Endothelial cell of umbilical vein (primary cell): ENCODE measurements at regions not wholly inside any gene's neighbourhood (a gene's known extent, or its start where the extent isn't known, plus 50 kb on each side); places are given as distances from the start of the nearest gene placed in this dataset.

Experiments used
- BruUV-seq: library from RNA; stranded (reverse); fragments of 400-500 nt; replicated peaks from 2 replicates; lab custom pipeline; 2021; lab: Mats Ljungman, UMichigan
- CTCF ChIA-PET: fragments of 300-600, 350-600 bp; sonication (Branson Sonifier 250); formaldehyde crosslinking; loops from one replicate; lab custom pipeline; 2021; ENCODE audit warnings: antibody characterized with exemption, inconsistent platforms; lab: Charles Lee
- POLR2A ChIA-PET: fragments of 300-600, 350-600 bp; sonication (Branson Sonifier 250); formaldehyde crosslinking; loops from one replicate; lab custom pipeline; 2021; ENCODE audit warnings: antibody characterized with exemption, inconsistent platforms; lab: Charles Lee
- DNase-seq: peaks from one replicate; pipeline ENCODE4 v3.0.0-alpha.2; 2011; ENCODE audit warnings: low read depth, low spot score
- FAIRE-seq: peaks from 2 replicates; lab custom pipeline; 2011; peaks lifted over from hg19 to GRCh38; lab: Jason Lieb, UNC
- H2AFZ ChIP-seq: 2 replicates; pipeline ENCODE4 v1.6.0; 2012; ENCODE audit warnings: low read depth, low read length, control low read depth, inconsistent platforms
- H3K27ac ChIP-seq: 2 replicates; pipeline ENCODE4 v1.5.1; 2011; ENCODE audit warnings: low read depth, mild to moderate bottlenecking, control low read depth, low read length, moderate library complexity; ENCODE audit not compliant: insufficient read depth
- H3K27me3 ChIP-seq, 2 experiments: 2 replicates each; pipeline versions ENCODE4 v1.6.0 to v1.6.1; 2011; ENCODE audit warnings: low read length in 2 of 2, mixed read lengths in 1 of 2; ENCODE audit not compliant: control insufficient read depth in 2 of 2, insufficient read depth in 2 of 2
- H3K36me3 ChIP-seq, 2 experiments: 2 replicates in 1 of 2; 3 replicates in 1 of 2; pipeline ENCODE4 v1.5.1; 2011; ENCODE audit warnings: low read length in 2 of 2, mild to moderate bottlenecking in 1 of 2, moderate library complexity in 1 of 2; ENCODE audit not compliant: control insufficient read depth in 2 of 2, insufficient read depth in 2 of 2; ENCODE audit errors: extremely low read depth in 1 of 2
- H3K4me1 ChIP-seq: 3 replicates; pipeline ENCODE4 v1.5.1; 2011; ENCODE audit warnings: mild to moderate bottlenecking, low read length; ENCODE audit not compliant: control insufficient read depth, insufficient read depth; ENCODE audit errors: extremely low read depth
- H3K4me2 ChIP-seq: 2 replicates; pipeline ENCODE4 v1.6.1; 2011; ENCODE audit warnings: low read length, control low read depth, mixed read lengths; ENCODE audit not compliant: insufficient read depth
- H3K4me3 ChIP-seq, 3 experiments: fragments of 200-600 bp in 1 of 3; sonication (generic), shearing (Covaris generic) in 1 of 3; replicated peaks in 1 of 3; 2 replicates each; pipeline ENCODE4 v1.5.1; 2011 to 2016; ENCODE audit warnings: control low read depth in 3 of 3, low read length in 3 of 3, mild to moderate bottlenecking in 2 of 3, inconsistent platforms in 1 of 3, low read depth in 1 of 3, moderate library complexity in 1 of 3; ENCODE audit not compliant: insufficient read depth in 1 of 3
- H3K79me2 ChIP-seq: 2 replicates; pipeline ENCODE4 v1.6.0; 2012; ENCODE audit warnings: low read length, inconsistent platforms; ENCODE audit not compliant: control insufficient read depth, insufficient read depth
- H3K9ac ChIP-seq: replicated peaks from 2 replicates; pipeline ENCODE3; 2011; ENCODE audit warnings: low read length, control low read depth; ENCODE audit not compliant: insufficient read depth; ENCODE audit errors: extremely low read depth
- H3K9me1 ChIP-seq: replicated peaks from 3 replicates; pipeline ENCODE4 v1.6.0; 2011; ENCODE audit warnings: mild to moderate bottlenecking, low read length; ENCODE audit not compliant: control insufficient read depth, insufficient read depth; ENCODE audit errors: extremely low read depth
- H3K9me3 ChIP-seq: replicated peaks from 2 replicates; pipeline ENCODE4 v1.5.1; 2012; ENCODE audit warnings: low read length, inconsistent platforms; ENCODE audit not compliant: control insufficient read depth, insufficient read depth
- H4K20me1 ChIP-seq: replicated peaks from 2 replicates; pipeline ENCODE3; 2011; ENCODE audit warnings: mild to moderate bottlenecking, low read length; ENCODE audit not compliant: control insufficient read depth, insufficient read depth; ENCODE audit errors: extremely low read depth
- EZH2 ChIP-seq: IDR thresholded peaks from 2 replicates; pipeline ENCODE4 v1.6.1; 2012; ENCODE audit warnings: borderline replicate concordance, low read depth, mild to moderate bottlenecking, moderate library complexity, low read length, inconsistent platforms; ENCODE audit not compliant: severe bottlenecking
- FOS ChIP-seq: IDR thresholded peaks from 2 replicates; pipeline ENCODE4 v1.6.1; 2011; ENCODE audit warnings: mild to moderate bottlenecking, low read length, moderate library complexity, borderline replicate concordance; ENCODE audit not compliant: insufficient read depth
- GATA2 ChIP-seq: IDR thresholded peaks from 2 replicates; pipeline ENCODE4 v1.7.0; 2011; ENCODE audit warnings: low read depth, mild to moderate bottlenecking, moderate library complexity, mixed read lengths, low read length; ENCODE audit not compliant: insufficient read length, insufficient read depth
- JUN ChIP-seq: IDR thresholded peaks from 2 replicates; pipeline ENCODE4 v1.6.1; 2011; ENCODE audit warnings: borderline replicate concordance, low read depth; ENCODE audit not compliant: insufficient read length, insufficient read depth
- MYC ChIP-seq: IDR thresholded peaks from one replicate; pipeline ENCODE4 v1.6.1; 2011; ENCODE audit warnings: mild to moderate bottlenecking, low read depth, low read length
- POLR2A ChIP-seq: IDR thresholded peaks from 2 replicates; pipeline ENCODE4 v1.6.1; 2012; ENCODE audit warnings: low read depth, mild to moderate bottlenecking, control low read depth, low read length
- POLR2AphosphoS5 ChIP-seq: IDR thresholded peaks from 2 replicates; pipeline ENCODE4 v1.6.1; 2012; ENCODE audit warnings: low read depth, mild to moderate bottlenecking, control low read depth, low read length, moderate library complexity; ENCODE audit not compliant: insufficient read depth
- dilution Hi-C: fragments of 300-500 bp; cut with MboI; formaldehyde crosslinking; loops from one replicate; pipeline ENCODE4 v1.15.0; 2019; ENCODE audit warnings: low sequenced_read_pairs; ENCODE audit not compliant: extremely low pct_ligation_motif_present
- intact Hi-C: fragments of 100-400 bp; cut with micrococcal nuclease; formaldehyde crosslinking; loops from one replicate; pipeline ENCODE4 v1.10.0; 2022
- TF ChIP-seq, protein P1 (sequence below), 2 donors: IDR thresholded peaks; 1 replicate in 1 of 2; 2 replicates in 1 of 2; pipeline ENCODE4 v1.5.1; 2011; ENCODE audit warnings: low read length in 2 of 2, mild to moderate bottlenecking in 2 of 2, moderate library complexity in 2 of 2, control low read depth in 1 of 2, inconsistent platforms in 1 of 2, low read depth in 1 of 2; ENCODE audit not compliant: insufficient read depth in 1 of 2; ENCODE audit errors: extremely low read depth in 1 of 2
- TF ChIP-seq, protein P2 (sequence below): IDR thresholded peaks from 2 replicates; pipeline ENCODE4 v1.6.1; 2011; ENCODE audit not compliant: insufficient read depth, insufficient read length

DNA sequence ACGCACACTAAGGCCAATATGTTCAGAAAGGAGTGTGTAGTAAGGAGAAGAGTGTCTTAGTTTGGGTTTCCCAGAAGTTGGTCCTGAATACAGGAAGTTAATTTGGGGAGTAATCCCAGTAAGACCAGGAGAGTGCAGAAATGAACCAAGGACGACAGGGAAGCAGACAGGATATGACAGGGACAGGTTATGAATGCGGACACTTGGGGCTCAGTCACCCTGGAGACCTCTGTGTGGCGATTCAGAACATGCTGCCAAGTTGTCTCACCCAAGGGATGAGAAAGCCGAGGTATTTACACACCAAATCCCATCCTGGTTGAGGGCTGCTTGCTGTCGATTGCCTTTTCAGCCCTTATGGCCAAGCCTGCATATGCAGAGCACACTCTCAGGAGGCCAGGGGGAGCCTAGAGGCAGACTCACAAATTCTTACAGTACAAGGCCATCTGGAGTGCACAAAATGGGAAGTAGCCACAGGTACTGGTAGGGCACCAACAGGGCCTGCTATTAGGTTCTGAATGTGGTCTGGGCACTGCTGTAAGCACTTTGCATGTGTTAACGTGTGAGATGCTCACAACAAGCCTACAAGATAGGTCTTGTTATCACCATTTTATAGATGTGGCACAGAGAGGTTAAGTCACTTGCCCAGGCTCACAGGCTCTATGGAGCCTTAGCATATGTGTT lies 233.1 kb upstream of the ANKRD55 start:
- ChIA-PET POLR2A (no interaction called here), CTCF (no interaction called here)
- DNase-seq (no peak), FAIRE-seq (no peak)
- H3K9ac ChIP-seq = no peak overlapping the region
- no peak overlapping the region for H3K4me3 ChIP-seq
- TF ChIP-seq FOS (no peak), JUN (no peak), EZH2 (no peak), MYC (no peak), POLR2AphosphoS5 (no peak), GATA2 (no peak), POLR2A (no peak)
- TF ChIP-seq, protein P1, sequence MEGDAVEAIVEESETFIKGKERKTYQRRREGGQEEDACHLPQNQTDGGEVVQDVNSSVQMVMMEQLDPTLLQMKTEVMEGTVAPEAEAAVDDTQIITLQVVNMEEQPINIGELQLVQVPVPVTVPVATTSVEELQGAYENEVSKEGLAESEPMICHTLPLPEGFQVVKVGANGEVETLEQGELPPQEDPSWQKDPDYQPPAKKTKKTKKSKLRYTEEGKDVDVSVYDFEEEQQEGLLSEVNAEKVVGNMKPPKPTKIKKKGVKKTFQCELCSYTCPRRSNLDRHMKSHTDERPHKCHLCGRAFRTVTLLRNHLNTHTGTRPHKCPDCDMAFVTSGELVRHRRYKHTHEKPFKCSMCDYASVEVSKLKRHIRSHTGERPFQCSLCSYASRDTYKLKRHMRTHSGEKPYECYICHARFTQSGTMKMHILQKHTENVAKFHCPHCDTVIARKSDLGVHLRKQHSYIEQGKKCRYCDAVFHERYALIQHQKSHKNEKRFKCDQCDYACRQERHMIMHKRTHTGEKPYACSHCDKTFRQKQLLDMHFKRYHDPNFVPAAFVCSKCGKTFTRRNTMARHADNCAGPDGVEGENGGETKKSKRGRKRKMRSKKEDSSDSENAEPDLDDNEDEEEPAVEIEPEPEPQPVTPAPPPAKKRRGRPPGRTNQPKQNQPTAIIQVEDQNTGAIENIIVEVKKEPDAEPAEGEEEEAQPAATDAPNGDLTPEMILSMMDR (IDR thresholded peaks at IDR 0.05; ENCODE audit: extremely low read depth in 1 of 2, insufficient read depth in 1 of 2, low read depth in 1 of 2, low read length in 2 of 2) = no peak
- TF ChIP-seq, protein P2, sequence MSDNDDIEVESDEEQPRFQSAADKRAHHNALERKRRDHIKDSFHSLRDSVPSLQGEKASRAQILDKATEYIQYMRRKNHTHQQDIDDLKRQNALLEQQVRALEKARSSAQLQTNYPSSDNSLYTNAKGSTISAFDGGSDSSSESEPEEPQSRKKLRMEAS = no peak
- no peak overlapping the region for H3K27ac ChIP-seq
- no TSS peak for BruUV-seq
- no peaks in the 10 kb centered on the region for H3K4me1 ChIP-seq
- H2AFZ ChIP-seq = no peak overlapping the region
- H3K9me3 ChIP-seq = no peaks in the 10 kb centered on the region
- no peaks in the 10 kb centered on the region for H4K20me1 ChIP-seq
- peaks cover 4 to 9% of the 10 kb centered on the region in 2 experiments for H3K27me3 ChIP-seq
- no peaks in the 10 kb centered on the region for H3K36me3 ChIP-seq
- H3K9me1 ChIP-seq = no peaks in the 10 kb centered on the region
- dilution Hi-C loops (no loop called here), intact Hi-C loops (no loop called here)
- no peaks in the 10 kb centered on the region for H3K79me2 ChIP-seq
- H3K4me2 ChIP-seq = no peak overlapping the region
